ENCODE measurements at regions not wholly inside any gene's neighbourhood (a gene's known extent, or its start where the extent isn't known, plus 50 kb on each side); places are given as distances from the start of the nearest gene placed in this dataset.
"Not testable (repeated sequence)": the region's sequence is repeated elsewhere in the genome, so short reads cannot be mapped to it uniquely, and the experiment has no call there.

DNA sequence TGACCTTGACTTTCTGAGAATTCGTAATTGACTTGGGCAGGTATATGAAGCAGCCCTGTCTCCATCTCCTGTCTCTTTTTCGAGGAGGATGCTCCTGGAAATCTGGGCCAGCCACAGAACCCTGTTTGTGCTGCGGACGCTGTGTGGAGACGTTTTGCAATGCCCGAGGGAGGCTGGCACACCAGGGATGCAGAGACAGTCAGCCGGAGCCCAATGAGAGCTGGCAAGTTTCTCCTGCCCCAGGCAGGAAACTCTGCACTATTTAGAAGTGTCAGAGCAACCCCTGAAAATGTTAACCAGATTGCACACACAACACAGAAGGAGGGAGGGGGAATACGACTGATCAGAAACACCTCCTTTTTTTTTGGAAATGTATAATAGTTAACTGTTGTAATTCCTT lies 103.2 kb upstream of the DYRK2 start:
- intact Hi-C loops (cut with DNase I; ENCODE audit: low total_unique reads) = no loop called here
- Histone ChIP-seq H3K9me3 (no peaks in the 10 kb centered on the region), H3K27me3 (no peaks in the 10 kb centered on the region), H3K4me1 (no peaks in the 10 kb centered on the region), H3K27ac (no peak overlapping the region), H3K4me3 (no peak overlapping the region), H3K36me3 (no peaks in the 10 kb centered on the region)
- no peak for TF ChIP-seq CTCF (IDR thresholded peaks at IDR 0.05)
- no peak for DNase-seq

- H3K27ac ChIP-seq = no peak overlapping the region
Observed at GRCh38 chr12:67546746-67547145, 101.8 kb upstream of the DYRK2 start.

GRCh38 chr12:67555075-67555717 lies 93.3 kb upstream of the DYRK2 start:
- intact Hi-C loops (cut with DNase I; ENCODE audit: low total_unique reads) = not testable (repeated sequence)

More at GRCh38 chr12:67546746-67547145, 101.8 kb upstream of the DYRK2 start:
- no peak for DNase-seq
- Histone ChIP-seq H3K4me3 (no peak overlapping the region), H3K36me3 (no peaks in the 10 kb centered on the region), H3K27me3 (no peaks in the 10 kb centered on the region), H3K4me1 (no peaks in the 10 kb centered on the region), H3K9me3 (peaks cover 0 to 7% (median 0%) of the 10 kb centered on the region in 3 donors)
- no peak for TF ChIP-seq CTCF (IDR thresholded peaks at IDR 0.05)
- intact Hi-C loops (cut with DNase I; ENCODE audit: low total_unique reads) = no loop called here

GRCh38 chr12:67558775-67559174 lies 89.8 kb upstream of the DYRK2 start:
- Histone ChIP-seq H3K9me3 (peaks cover 0 to 5% (median 0%) of the 10 kb centered on the region in 3 donors), H3K4me1 (no peaks in the 10 kb centered on the region), H3K4me3 (no peak overlapping the region), H3K27ac (no peak overlapping the region), H3K36me3 (no peaks in the 10 kb centered on the region), H3K27me3 (no peaks in the 10 kb centered on the region)
- TF ChIP-seq CTCF (IDR thresholded peaks at IDR 0.05) = no peak
- DNase-seq = no peak
- intact Hi-C loops (cut with DNase I; ENCODE audit: low total_unique reads) = no loop called here

More at GRCh38 chr12:67555075-67555717, 93.3 kb upstream of the DYRK2 start:
- not testable (repeated sequence) for DNase-seq, H3K4me1 ChIP-seq, H3K27ac ChIP-seq, H3K36me3 ChIP-seq, H3K4me3 ChIP-seq, H3K9me3 ChIP-seq, H3K27me3 ChIP-seq

GRCh38 chr12:67559751-67560150 lies 88.8 kb upstream of the DYRK2 start:
- TF ChIP-seq CTCF (IDR thresholded peaks at IDR 0.05) = no peak
- Histone ChIP-seq H3K4me3 (no peak overlapping the region), H3K9me3 (peaks cover 0 to 5% (median 0%) of the 10 kb centered on the region in 3 donors), H3K27ac (no peak overlapping the region), H3K27me3 (no peaks in the 10 kb centered on the region), H3K4me1 (no peaks in the 10 kb centered on the region), H3K36me3 (no peaks in the 10 kb centered on the region)
- intact Hi-C loops (cut with DNase I; ENCODE audit: low total_unique reads) = no loop called here
- DNase-seq = no peak

DNA sequence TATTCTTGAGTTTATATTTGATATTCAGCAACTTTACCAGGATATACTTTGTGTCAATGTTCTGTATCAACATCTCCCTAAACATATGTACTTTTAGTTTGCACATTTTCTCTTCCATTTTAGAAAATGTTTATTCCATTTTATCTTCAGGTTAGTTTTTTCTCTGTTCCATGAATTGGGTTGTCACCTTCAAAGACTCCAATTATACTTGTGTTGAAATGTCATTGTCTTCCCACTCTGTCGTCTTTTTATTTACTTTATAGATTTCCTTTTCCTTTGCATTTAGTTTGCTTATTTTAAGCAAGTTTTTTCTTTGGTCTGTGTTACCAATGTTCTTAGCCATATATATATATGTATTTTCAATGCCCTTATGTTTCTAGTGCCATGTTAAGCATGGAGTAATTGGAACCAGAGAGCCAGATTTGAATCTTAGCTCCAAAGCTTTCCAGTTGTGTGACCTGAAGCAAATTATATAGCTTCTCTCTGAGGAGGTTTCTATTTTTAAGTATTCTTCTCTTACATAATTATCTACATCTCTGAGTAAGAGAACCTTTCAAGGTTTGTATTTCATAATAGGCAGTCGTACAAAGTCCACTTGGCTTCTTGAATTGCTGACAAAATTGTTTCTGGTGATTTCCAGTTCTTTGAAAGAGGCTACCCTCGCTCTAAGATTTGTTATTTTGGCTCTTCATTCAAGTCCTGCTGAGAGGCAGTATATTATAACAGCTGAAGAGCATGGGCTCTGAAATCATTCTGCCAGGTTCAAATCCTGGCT lies 85.8 kb upstream of the DYRK2 start:
- H3K9me3 ChIP-seq = peaks cover 0 to 15% (median 7%) of the 10 kb centered on the region in 3 donors

More for the DNA sequence above, 85.8 kb upstream of the DYRK2 start:
- no peak overlapping the region for H3K4me3 ChIP-seq
- no peak for DNase-seq
- no peak overlapping the region for H3K27ac ChIP-seq
- H3K36me3 ChIP-seq = no peaks in the 10 kb centered on the region
- intact Hi-C loops (cut with DNase I; ENCODE audit: low total_unique reads) = no loop called here
- TF ChIP-seq CTCF (IDR thresholded peaks at IDR 0.05) = no peak
- no peaks in the 10 kb centered on the region for H3K4me1 ChIP-seq
- no peaks in the 10 kb centered on the region for H3K27me3 ChIP-seq

Data from tibial artery (tissue), 4 donors.